ENCODE measurements at regions not wholly inside any gene's neighbourhood (a gene's known extent, or its start where the extent isn't known, plus 50 kb on each side); places are given as distances from the start of the nearest gene placed in this dataset.

DNA sequence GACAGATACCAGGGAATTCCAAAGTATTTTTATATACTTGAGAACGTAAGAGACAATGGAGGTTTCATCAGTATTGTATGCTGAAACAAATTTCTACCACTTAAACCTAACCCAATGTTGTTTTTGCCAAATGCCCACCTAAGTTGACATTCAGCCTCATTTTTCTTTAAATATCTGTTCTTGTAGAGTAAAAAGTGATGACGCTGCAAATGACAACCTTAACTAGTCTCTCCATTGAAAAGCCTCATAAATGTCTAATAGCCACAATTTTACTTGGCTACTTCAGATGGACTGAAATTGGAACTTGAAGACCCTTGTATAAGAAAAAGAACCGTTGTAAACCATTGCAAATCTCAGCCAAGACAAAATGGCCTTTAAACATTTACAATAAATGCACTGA is 176.9 kb downstream of the CRPPA start:
- TF ChIP-seq CTCF (IDR thresholded peaks at IDR 0.05; ENCODE audit: low read depth, low read length, missing control alignments) = no peak
- no peak for DNase-seq (ENCODE audit: low read depth)
- no peak overlapping the region for H3K4me3 ChIP-seq (ENCODE audit: low read depth, low read length)
- in situ Hi-C loops (cut with HindIII; ENCODE audit: low sequenced_read_pairs) = no loop called here

DNA sequence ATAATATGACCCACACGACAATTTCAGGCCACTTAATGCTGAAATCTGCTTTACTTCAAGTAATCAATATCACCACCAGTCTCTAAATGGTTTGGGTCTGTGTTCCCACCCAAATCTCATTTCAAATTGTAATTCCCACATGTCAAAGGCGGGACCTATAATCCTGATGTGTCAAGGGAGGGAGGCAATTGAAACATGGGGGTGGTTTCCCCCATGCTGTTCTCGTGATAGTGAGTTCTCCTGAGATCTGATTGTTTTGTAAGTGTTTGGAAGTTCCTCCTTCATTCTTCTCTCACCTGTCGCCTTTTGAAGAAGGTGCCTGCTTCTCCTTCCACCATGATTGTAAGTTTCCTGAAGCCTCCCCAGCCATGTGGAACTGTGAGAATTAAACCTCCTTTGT is 178.4 kb downstream of the CRPPA start:
- in situ Hi-C loops (cut with HindIII; ENCODE audit: low sequenced_read_pairs) = no loop called here

GRCh38 chr7:16241017-16241416 is 180.3 kb downstream of the CRPPA start:
- DNase-seq (ENCODE audit: low read depth) = no peak
- no peak for TF ChIP-seq CTCF (IDR thresholded peaks at IDR 0.05; ENCODE audit: low read depth, low read length, missing control alignments)
- no peak overlapping the region for H3K4me3 ChIP-seq (ENCODE audit: low read depth, low read length)
- in situ Hi-C loops (cut with HindIII; ENCODE audit: low sequenced_read_pairs) = no loop called here

More for the DNA sequence above, 178.4 kb downstream of the CRPPA start:
- TF ChIP-seq CTCF (IDR thresholded peaks at IDR 0.05; ENCODE audit: low read depth, low read length, missing control alignments) = no peak
- no peak for DNase-seq (ENCODE audit: low read depth)
- no peak overlapping the region for H3K4me3 ChIP-seq (ENCODE audit: low read depth, low read length)

DNA sequence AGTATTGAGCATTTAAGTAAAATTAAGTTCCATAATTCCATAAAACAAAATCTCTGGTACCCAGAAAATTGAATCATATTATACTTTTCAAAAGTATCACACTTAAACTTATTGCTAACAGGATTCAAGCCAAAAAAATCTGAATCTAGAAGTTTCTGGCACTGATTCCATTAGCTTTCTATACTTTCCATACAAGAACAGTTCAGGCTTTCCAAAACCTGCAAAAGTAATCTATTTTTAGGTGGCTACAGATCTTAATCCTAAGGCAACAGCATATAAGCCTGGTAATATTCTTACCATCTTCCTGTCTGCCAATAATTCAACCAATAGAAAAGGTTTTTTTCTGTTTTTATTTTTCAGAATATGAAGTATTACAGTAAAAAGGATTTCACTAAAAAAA is 185.0 kb downstream of the CRPPA start:
- DNase-seq (ENCODE audit: low read depth) = no peak
- in situ Hi-C loops (cut with HindIII; ENCODE audit: low sequenced_read_pairs) = no loop called here
- H3K4me3 ChIP-seq (ENCODE audit: low read depth, low read length) = no peak overlapping the region
- TF ChIP-seq CTCF (IDR thresholded peaks at IDR 0.05; ENCODE audit: low read depth, low read length, missing control alignments) = no peak

- in situ Hi-C loops (cut with HindIII; ENCODE audit: low sequenced_read_pairs) = no loop called here
- H3K4me3 ChIP-seq (ENCODE audit: low read depth, low read length) = no peak overlapping the region
- no peak for TF ChIP-seq CTCF (IDR thresholded peaks at IDR 0.05; ENCODE audit: low read depth, low read length, missing control alignments)
- DNase-seq (ENCODE audit: low read depth) = no peak
These were observed 185.9 kb downstream of the CRPPA start for GRCh38 chr7:16235147-16236114.

GRCh38 chr7:16234493-16235146 is 186.7 kb downstream of the CRPPA start:
- no peak overlapping the region for H3K4me3 ChIP-seq (ENCODE audit: low read depth, low read length)
- in situ Hi-C loops (cut with HindIII; ENCODE audit: low sequenced_read_pairs) = no loop called here
- no peak for DNase-seq (ENCODE audit: low read depth)
- no peak for TF ChIP-seq CTCF (IDR thresholded peaks at IDR 0.05; ENCODE audit: low read depth, low read length, missing control alignments)

Measured in astrocyte of the cerebellum (primary cell).